HG03469 (cell line): ENCODE measurements at regions not wholly inside any gene's neighbourhood (a gene's known extent, or its start where the extent isn't known, plus 50 kb on each side); places are given as distances from the start of the nearest gene placed in this dataset.
"Not testable (repeated sequence)": the region's sequence is repeated elsewhere in the genome, so short reads cannot be mapped to it uniquely, and the experiment has no call there.

ENCODE experiments used
- ATAC-seq: cut with Tn5 transposase; IDR thresholded peaks from one replicate; pipeline ENCODE4 v1.9.1; 2021; ENCODE audit warnings: mild to moderate bottlenecking, moderate library complexity, moderate number of reproducible peaks; ENCODE audit not compliant: unreplicated experiment

GRCh38 chr12:97711392-97711791, 248.8 kb downstream of the RMST start:
- no peak for ATAC-seq

GRCh38 chr12:97713270-97713669, 250.7 kb downstream of the RMST start:
- no peak for ATAC-seq

- ATAC-seq, result no peak
Measured at GRCh38 chr12:97714107-97714563, 251.5 kb downstream of the RMST start.

GRCh38 chr12:97716356-97716755, 253.8 kb downstream of the RMST start:
- no peak for ATAC-seq

- ATAC-seq, result not testable (repeated sequence)
Measured at GRCh38 chr12:97723801-97724200, 261.2 kb downstream of the RMST start.

- no peak for ATAC-seq
Measured at GRCh38 chr12:97745406-97746101, 282.9 kb downstream of the RMST start.

GRCh38 chr12:97748298-97748697, 285.7 kb downstream of the RMST start:
- no peak for ATAC-seq

GRCh38 chr12:97751704-97752103, 289.1 kb downstream of the RMST start:
- no peak for ATAC-seq

GRCh38 chr12:97752129-97752528, 289.5 kb downstream of the RMST start:
- no peak for ATAC-seq

GRCh38 chr12:97753332-97753731, 290.7 kb downstream of the RMST start:
- ATAC-seq, result no peak

GRCh38 chr12:97754306-97754705, 291.7 kb downstream of the RMST start:
- no peak for ATAC-seq

- ATAC-seq, result no peak
Measured at GRCh38 chr12:97756066-97756666, 293.6 kb downstream of the RMST start.

- no peak for ATAC-seq
Measured at GRCh38 chr12:97756741-97757140, 294.1 kb downstream of the RMST start.

- no peak for ATAC-seq
Measured at GRCh38 chr12:97757481-97758193, 295.0 kb downstream of the RMST start.

- no peak for ATAC-seq
Measured at GRCh38 chr12:97758194-97758501, 295.5 kb downstream of the RMST start.

GRCh38 chr12:97758586-97758985, 296.0 kb downstream of the RMST start:
- ATAC-seq, result no peak

- no peak for ATAC-seq
Measured at GRCh38 chr12:97760601-97761000, 298.0 kb downstream of the RMST start.

GRCh38 chr12:97763113-97763512, 300.5 kb downstream of the RMST start:
- no peak for ATAC-seq

- ATAC-seq, result no peak
Measured at GRCh38 chr12:97764700-97765099, 302.1 kb downstream of the RMST start.

- ATAC-seq, result no peak
Measured at GRCh38 chr12:97767347-97767746, 304.7 kb downstream of the RMST start.

- no peak for ATAC-seq
Measured at GRCh38 chr12:97778111-97778510, 315.5 kb downstream of the RMST start.

GRCh38 chr12:97781342-97781741, 318.7 kb downstream of the RMST start:
- no peak for ATAC-seq
